ENCODE measurements at regions not wholly inside any gene's neighbourhood (a gene's known extent, or its start where the extent isn't known, plus 50 kb on each side); places are given as distances from the start of the nearest gene placed in this dataset.
"Not testable (repeated sequence)": the region's sequence is repeated elsewhere in the genome, so short reads cannot be mapped to it uniquely, and the experiment has no call there.

DNA sequence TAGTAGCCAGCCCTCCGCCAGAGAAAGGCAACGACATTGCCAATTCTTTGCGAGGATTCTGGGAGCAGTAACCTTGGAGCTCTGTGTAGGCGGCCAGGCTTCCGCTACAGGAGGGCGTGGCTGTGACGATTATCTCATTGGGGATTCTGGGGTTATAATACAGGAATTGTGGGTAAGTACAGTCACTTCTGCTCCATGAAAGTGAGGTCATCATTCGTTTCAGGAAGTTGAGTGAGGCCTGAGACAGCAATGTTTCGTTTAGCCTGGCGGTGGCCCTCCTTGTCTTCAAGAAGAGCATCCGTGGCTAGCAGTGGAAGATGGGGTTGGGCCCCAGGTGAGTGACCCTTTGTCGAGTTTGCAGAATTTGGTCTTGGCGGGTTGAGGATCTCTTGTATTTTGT lies 79.5 kb upstream of the GPR39 start:
- TF ChIP-seq POLR2AphosphoS5, EP300, POLR2A (IDR thresholded peaks at IDR 0.05): not testable (repeated sequence)
- TF ChIP-seq, protein P1, sequence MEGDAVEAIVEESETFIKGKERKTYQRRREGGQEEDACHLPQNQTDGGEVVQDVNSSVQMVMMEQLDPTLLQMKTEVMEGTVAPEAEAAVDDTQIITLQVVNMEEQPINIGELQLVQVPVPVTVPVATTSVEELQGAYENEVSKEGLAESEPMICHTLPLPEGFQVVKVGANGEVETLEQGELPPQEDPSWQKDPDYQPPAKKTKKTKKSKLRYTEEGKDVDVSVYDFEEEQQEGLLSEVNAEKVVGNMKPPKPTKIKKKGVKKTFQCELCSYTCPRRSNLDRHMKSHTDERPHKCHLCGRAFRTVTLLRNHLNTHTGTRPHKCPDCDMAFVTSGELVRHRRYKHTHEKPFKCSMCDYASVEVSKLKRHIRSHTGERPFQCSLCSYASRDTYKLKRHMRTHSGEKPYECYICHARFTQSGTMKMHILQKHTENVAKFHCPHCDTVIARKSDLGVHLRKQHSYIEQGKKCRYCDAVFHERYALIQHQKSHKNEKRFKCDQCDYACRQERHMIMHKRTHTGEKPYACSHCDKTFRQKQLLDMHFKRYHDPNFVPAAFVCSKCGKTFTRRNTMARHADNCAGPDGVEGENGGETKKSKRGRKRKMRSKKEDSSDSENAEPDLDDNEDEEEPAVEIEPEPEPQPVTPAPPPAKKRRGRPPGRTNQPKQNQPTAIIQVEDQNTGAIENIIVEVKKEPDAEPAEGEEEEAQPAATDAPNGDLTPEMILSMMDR (IDR thresholded peaks at IDR 0.05) = not testable (repeated sequence)

Measured in gastroesophageal sphincter (tissue), 3 donors.